Brain microvascular endothelial cell (primary cell): ENCODE measurements at regions not wholly inside any gene's neighbourhood (a gene's known extent, or its start where the extent isn't known, plus 50 kb on each side); places are given as distances from the start of the nearest gene placed in this dataset.

Source experiments
- DNase-seq: peaks from one replicate; pipeline ENCODE4 v3.0.0-alpha.2; 2020
- H3K27ac ChIP-seq: fragments of 250-450 bp; sonication (Bioruptor Pico); 2 replicates; pipeline ENCODE4 v1.5.1; 2020; ENCODE audit warnings: mild to moderate bottlenecking, moderate library complexity
- H3K27me3 ChIP-seq: fragments of 250-450 bp; sonication (Bioruptor Pico); replicated peaks from 2 replicates; pipeline ENCODE4 v1.5.1; 2020; ENCODE audit warnings: mild to moderate bottlenecking
- H3K36me3 ChIP-seq: fragments of 250-450 bp; sonication (Bioruptor Pico); replicated peaks from 2 replicates; pipeline ENCODE4 v1.5.1; 2020; ENCODE audit warnings: mild to moderate bottlenecking
- H3K4me3 ChIP-seq: 2 replicates; pipeline ENCODE4 v1.5.1; 2011; ENCODE audit warnings: low read depth, mild to moderate bottlenecking, control low read depth, low read length, moderate library complexity
- CTCF ChIP-seq: IDR thresholded peaks from 2 replicates; pipeline ENCODE4 v1.5.1; 2011; ENCODE audit warnings: low read depth, mild to moderate bottlenecking, moderate library complexity, low read length, control low read depth, inconsistent platforms; ENCODE audit errors: missing control alignments
- in situ Hi-C: cut with HindIII; loops from 2 replicates; pipeline ENCODE4 v1.10.0; 2017; ENCODE audit warnings: low sequenced_read_pairs, low pct_ligation_motif_present

GRCh38 chr9:126222835-126223431 is 103.7 kb upstream of the MVB12B start:
- no peak overlapping the region for H3K4me3 ChIP-seq
- in situ Hi-C loops, result no loop called here

GRCh38 chr9:126223798-126224531 is 102.7 kb upstream of the MVB12B start:
- peaks cover 28% of the 10 kb centered on the region for H3K27me3 ChIP-seq
- no peak for DNase-seq
- H3K36me3 ChIP-seq, result no peaks in the 10 kb centered on the region
- no peak for TF ChIP-seq CTCF
- no peak overlapping the region for H3K27ac ChIP-seq
- H3K4me3 ChIP-seq, result no peak overlapping the region
- in situ Hi-C loops, result no loop called here

More at GRCh38 chr9:126222835-126223431, 103.7 kb upstream of the MVB12B start:
- no peak for TF ChIP-seq CTCF
- Histone ChIP-seq H3K36me3 (no peaks in the 10 kb centered on the region), H3K27ac (no peak overlapping the region), H3K27me3 (peaks cover 28% of the 10 kb centered on the region)
- no peak for DNase-seq

GRCh38 chr9:126225611-126226609 is 100.7 kb upstream of the MVB12B start:
- TF ChIP-seq CTCF, result no peak

GRCh38 chr9:126226991-126227936 is 99.4 kb upstream of the MVB12B start:
- H3K4me3 ChIP-seq, result no peak overlapping the region
- no peaks in the 10 kb centered on the region for H3K36me3 ChIP-seq
- in situ Hi-C loops, result no loop called here
- DNase-seq, result no peak
- TF ChIP-seq CTCF, result no peak
- H3K27me3 ChIP-seq, result peaks cover 18% of the 10 kb centered on the region
- H3K27ac ChIP-seq, result no peak overlapping the region

More at GRCh38 chr9:126225611-126226609, 100.7 kb upstream of the MVB12B start:
- no peak for DNase-seq
- Histone ChIP-seq H3K27me3 (peaks cover 24% of the 10 kb centered on the region), H3K36me3 (no peaks in the 10 kb centered on the region), H3K4me3 (no peak overlapping the region), H3K27ac (no peak overlapping the region)
- in situ Hi-C loops, result no loop called here
